ENCODE measurements at regions not wholly inside any gene's neighbourhood (a gene's known extent, or its start where the extent isn't known, plus 50 kb on each side); places are given as distances from the start of the nearest gene placed in this dataset.

DNA sequence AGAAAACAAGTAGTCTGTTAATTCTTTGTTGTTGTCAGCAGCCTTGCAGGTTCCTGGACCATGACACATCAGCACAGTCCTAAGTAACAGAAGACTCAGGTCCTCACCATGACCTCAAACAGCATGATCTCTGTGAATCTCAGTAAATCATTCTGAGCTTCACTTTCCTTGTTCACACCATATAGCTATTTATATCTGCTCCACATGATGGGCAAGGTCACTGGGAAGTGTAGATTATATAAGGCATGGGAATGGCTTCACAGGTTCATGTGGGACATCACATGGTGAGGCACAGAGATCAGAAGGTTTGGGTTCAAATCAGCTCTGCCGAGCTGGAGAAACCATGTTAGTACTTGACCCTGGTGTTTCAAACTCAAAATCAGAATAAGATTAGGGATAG, 245.4 kb upstream of the SPTLC3 start:
- CTCF ChIA-PET: interaction anchor here (0.5 to 0.6 kb wide), 2 partner anchors 126 to 245 kb away, joined by 3 to 4 read pairs; no protein-coding TSS in a partner anchor

GRCh38 chr20:12764053-12764452, 244.7 kb upstream of the SPTLC3 start:
- H3K27ac ChIP-seq (ENCODE audit: extremely low read depth, low read depth, low read length): no peak overlapping the region
- H3K4me3 ChIP-seq (ENCODE audit: low read depth, low read length): no peak overlapping the region
- ChIA-PET POLR2A (no interaction called here), CTCF (interaction anchor here (0.5 kb wide), 1 partner anchor 127 kb away, joined by 4 read pairs; no protein-coding TSS in a partner anchor)
- H3K36me3 ChIP-seq (ENCODE audit: control insufficient read depth in 2 of 2, insufficient read depth in 1 of 2, low read length in 2 of 2): no peaks in the 10 kb centered on the region
- no peak for TF ChIP-seq ZNF768 (tag by site-specific recombination; IDR thresholded peaks at IDR 0.05)
- no peak for TF ChIP-seq ZNF555 (tag by site-specific recombination; conservative IDR thresholded peaks at IDR 0.05)
- no peak for TF ChIP-seq ZNF677 (tag by site-specific recombination; IDR thresholded peaks at IDR 0.05)
- no peak for TF ChIP-seq ZNF266 (tag by site-specific recombination; IDR thresholded peaks at IDR 0.05; ENCODE audit: low read depth)
- no peak for TF ChIP-seq ZNF10 (tag by site-specific recombination; IDR thresholded peaks at IDR 0.05)
- no peak for TF ChIP-seq ZFHX2 (tag by site-specific recombination; conservative IDR thresholded peaks at IDR 0.05)
- TF ChIP-seq ZNF433 (tag by site-specific recombination; IDR thresholded peaks at IDR 0.05; ENCODE audit: low read depth): no peak
- no peak for TF ChIP-seq ZNF624 (tag by site-specific recombination; IDR thresholded peaks at IDR 0.05)
- no peaks in the 10 kb centered on the region for H3K4me1 ChIP-seq (ENCODE audit: control insufficient read depth, insufficient read depth, low read length)
- no peaks in the 10 kb centered on the region for H3K9me3 ChIP-seq (ENCODE audit: control insufficient read depth, insufficient read depth, low read depth, low read length)

More for the DNA sequence above, 245.4 kb upstream of the SPTLC3 start:
- POLR2A ChIA-PET: interaction anchor here (0.6 kb wide), 1 partner anchor 572 kb away, joined by 3 read pairs; no protein-coding TSS in a partner anchor
- no peaks in the 10 kb centered on the region for H3K36me3 ChIP-seq (ENCODE audit: control insufficient read depth in 2 of 2, insufficient read depth in 1 of 2, low read length in 2 of 2)
- H3K4me1 ChIP-seq (ENCODE audit: control insufficient read depth, insufficient read depth, low read length): no peaks in the 10 kb centered on the region
- TF ChIP-seq ZNF23 (tag by site-specific recombination; IDR thresholded peaks at IDR 0.05; ENCODE audit: borderline replicate concordance) (no peak), ZSCAN16 (tag by site-specific recombination; IDR thresholded peaks at IDR 0.05) (no peak), EGR2 (tag by site-specific recombination; IDR thresholded peaks at IDR 0.05; ENCODE audit: low read depth) (no peak), ZSCAN5A (tag by site-specific recombination; IDR thresholded peaks at IDR 0.05) (no peak), ZFP3 (tag by site-specific recombination; IDR thresholded peaks at IDR 0.05; ENCODE audit: low read depth) (no peak), ZSCAN18 (tag by site-specific recombination; IDR thresholded peaks at IDR 0.05) (no peak), REPIN1 (tag by site-specific recombination; IDR thresholded peaks at IDR 0.05; ENCODE audit: low read depth) (no peak), ZNF10 (tag by site-specific recombination; IDR thresholded peaks at IDR 0.05) (no peak), HOXC10 (CRISPR knock-in tag; IDR thresholded peaks at IDR 0.05) (no peak), ZNF623 (tag by site-specific recombination; IDR thresholded peaks at IDR 0.05) (no peak), BCL11A (tag by site-specific recombination; IDR thresholded peaks at IDR 0.05; ENCODE audit: low read depth) (no peak)
- TF ChIP-seq, protein P1, sequence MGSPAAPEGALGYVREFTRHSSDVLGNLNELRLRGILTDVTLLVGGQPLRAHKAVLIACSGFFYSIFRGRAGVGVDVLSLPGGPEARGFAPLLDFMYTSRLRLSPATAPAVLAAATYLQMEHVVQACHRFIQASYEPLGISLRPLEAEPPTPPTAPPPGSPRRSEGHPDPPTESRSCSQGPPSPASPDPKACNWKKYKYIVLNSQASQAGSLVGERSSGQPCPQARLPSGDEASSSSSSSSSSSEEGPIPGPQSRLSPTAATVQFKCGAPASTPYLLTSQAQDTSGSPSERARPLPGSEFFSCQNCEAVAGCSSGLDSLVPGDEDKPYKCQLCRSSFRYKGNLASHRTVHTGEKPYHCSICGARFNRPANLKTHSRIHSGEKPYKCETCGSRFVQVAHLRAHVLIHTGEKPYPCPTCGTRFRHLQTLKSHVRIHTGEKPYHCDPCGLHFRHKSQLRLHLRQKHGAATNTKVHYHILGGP (tag by site-specific recombination; IDR thresholded peaks at IDR 0.05): no peak
- TF ChIP-seq, protein P2, sequence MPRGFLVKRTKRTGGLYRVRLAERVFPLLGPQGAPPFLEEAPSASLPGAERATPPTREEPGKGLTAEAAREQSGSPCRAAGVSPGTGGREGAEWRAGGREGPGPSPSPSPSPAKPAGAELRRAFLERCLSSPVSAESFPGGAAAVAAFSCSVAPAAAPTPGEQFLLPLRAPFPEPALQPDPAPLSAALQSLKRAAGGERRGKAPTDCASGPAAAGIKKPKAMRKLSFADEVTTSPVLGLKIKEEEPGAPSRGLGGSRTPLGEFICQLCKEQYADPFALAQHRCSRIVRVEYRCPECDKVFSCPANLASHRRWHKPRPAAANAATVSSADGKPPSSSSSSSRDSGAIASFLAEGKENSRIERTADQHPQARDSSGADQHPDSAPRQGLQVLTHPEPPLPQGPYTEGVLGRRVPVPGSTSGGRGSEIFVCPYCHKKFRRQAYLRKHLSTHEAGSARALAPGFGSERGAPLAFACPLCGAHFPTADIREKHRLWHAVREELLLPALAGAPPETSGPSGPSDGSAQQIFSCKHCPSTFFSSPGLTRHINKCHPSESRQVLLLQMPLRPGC (tag by site-specific recombination; IDR thresholded peaks at IDR 0.05): no peak
- H3K4me3 ChIP-seq (ENCODE audit: low read depth, low read length): no peak overlapping the region
- H3K27ac ChIP-seq (ENCODE audit: extremely low read depth, low read depth, low read length): no peak overlapping the region
- H3K9me3 ChIP-seq (ENCODE audit: control insufficient read depth, insufficient read depth, low read depth, low read length): no peaks in the 10 kb centered on the region
